Left ventricle myocardium inferior (tissue), 1 donor: ENCODE measurements at regions not wholly inside any gene's neighbourhood (a gene's known extent, or its start where the extent isn't known, plus 50 kb on each side); places are given as distances from the start of the nearest gene placed in this dataset.

Source experiments
- DNase-seq: peaks from one replicate; pipeline ENCODE4 v3.0.0-alpha.2; 2020
- H3K27ac ChIP-seq: fragments of 200-600 bp; replicated peaks from 2 replicates; pipeline ENCODE4 v1.8.0; 2021
- H3K27me3 ChIP-seq: fragments of 200-600 bp; 2 replicates; pipeline ENCODE4 v1.8.0; 2021; ENCODE audit warnings: low read depth
- H3K36me3 ChIP-seq: fragments of 200-600 bp; 2 replicates; pipeline ENCODE4 v1.8.0; 2021
- H3K4me1 ChIP-seq: fragments of 200-600 bp; 2 replicates; pipeline ENCODE4 v1.8.0; 2021
- H3K4me3 ChIP-seq: fragments of 200-600 bp; 2 replicates; pipeline ENCODE4 v1.8.0; 2021; ENCODE audit warnings: mild to moderate bottlenecking, moderate library complexity
- H3K9me3 ChIP-seq: fragments of 200-600 bp; replicated peaks from 2 replicates; pipeline ENCODE4 v1.8.0; 2021
- CTCF ChIP-seq: fragments of 200-600 bp; IDR thresholded peaks from 2 replicates; pipeline ENCODE4 v1.8.0; 2021; ENCODE audit warnings: antibody characterized with exemption, mild to moderate bottlenecking, borderline replicate concordance
- intact Hi-C: fragments of 100-400 bp; cut with micrococcal nuclease; formaldehyde crosslinking; loops from one replicate; pipeline ENCODE4 v1.11.0; 2022
- donor health status: DM: no; HTN: yes; CAD: no; lungs with severe emphysema.

GRCh38 chr4:10186228-10187214 is 69.9 kb upstream of the WDR1 start:
- intact Hi-C loops: no loop called here
- no peaks in the 10 kb centered on the region for H3K9me3 ChIP-seq
- peak overlapping the region; percentile 59 for H3K27ac ChIP-seq
- no peak for DNase-seq
- no peak for TF ChIP-seq CTCF
- no peak overlapping the region for H3K4me3 ChIP-seq
- peaks cover 14% of the 10 kb centered on the region for H3K4me1 ChIP-seq
- no peaks in the 10 kb centered on the region for H3K36me3 ChIP-seq
- no peaks in the 10 kb centered on the region for H3K27me3 ChIP-seq

GRCh38 chr4:10185518-10186227 is 69.1 kb upstream of the WDR1 start:
- H3K36me3 ChIP-seq: no peaks in the 10 kb centered on the region
- H3K9me3 ChIP-seq: no peaks in the 10 kb centered on the region
- H3K4me1 ChIP-seq: peaks cover 22% of the 10 kb centered on the region
- intact Hi-C loops: no loop called here
- H3K4me3 ChIP-seq: no peak overlapping the region
- DNase-seq: no peak
- peak overlapping the region; percentile 59 for H3K27ac ChIP-seq
- no peaks in the 10 kb centered on the region for H3K27me3 ChIP-seq
- TF ChIP-seq CTCF: no peak

GRCh38 chr4:10184501-10184938 is 67.9 kb upstream of the WDR1 start:
- H3K9me3 ChIP-seq: no peaks in the 10 kb centered on the region
- H3K27ac ChIP-seq: no peak overlapping the region
- H3K27me3 ChIP-seq: no peaks in the 10 kb centered on the region
- H3K4me1 ChIP-seq: peaks cover 33% of the 10 kb centered on the region
- H3K4me3 ChIP-seq: no peak overlapping the region
- DNase-seq: no peak
- no peaks in the 10 kb centered on the region for H3K36me3 ChIP-seq
- no peak for TF ChIP-seq CTCF
- intact Hi-C loops: no loop called here

GRCh38 chr4:10184041-10184440 is 67.4 kb upstream of the WDR1 start:
- Histone ChIP-seq H3K27ac (no peak overlapping the region), H3K4me1 (peaks cover 34% of the 10 kb centered on the region), H3K4me3 (no peak overlapping the region), H3K36me3 (no peaks in the 10 kb centered on the region), H3K27me3 (no peaks in the 10 kb centered on the region), H3K9me3 (no peaks in the 10 kb centered on the region)
- no peak for TF ChIP-seq CTCF
- intact Hi-C loops: no loop called here
- no peak for DNase-seq

- no peak overlapping the region for H3K4me3 ChIP-seq
- no peaks in the 10 kb centered on the region for H3K9me3 ChIP-seq
- no peaks in the 10 kb centered on the region for H3K27me3 ChIP-seq
- intact Hi-C loops: no loop called here
- TF ChIP-seq CTCF: no peak
- no peaks in the 10 kb centered on the region for H3K36me3 ChIP-seq
- DNase-seq: no peak
- H3K4me1 ChIP-seq: peaks cover 34% of the 10 kb centered on the region
- H3K27ac ChIP-seq: no peak overlapping the region
Observed at GRCh38 chr4:10183462-10183861, 66.9 kb upstream of the WDR1 start.
